ENCODE measurements at regions not wholly inside any gene's neighbourhood (a gene's known extent, or its start where the extent isn't known, plus 50 kb on each side); places are given as distances from the start of the nearest gene placed in this dataset.

- H2AFZ ChIP-seq (ENCODE audit: low read length, unreplicated experiment): no peak overlapping the region
- H3K79me2 ChIP-seq (ENCODE audit: control insufficient read depth, insufficient read depth, low read length, unreplicated experiment): no peaks in the 10 kb centered on the region
- H3K27me3 ChIP-seq (ENCODE audit: insufficient read depth, low read length): peaks cover 13% of the 10 kb centered on the region; the same call in 1 of the 2 replicates
- H3K4me1 ChIP-seq (ENCODE audit: control insufficient read depth, insufficient read depth, low read length, unreplicated experiment): no peaks in the 10 kb centered on the region
- H3K27ac ChIP-seq (ENCODE audit: low read depth, low read length): no peak overlapping the region
- H3K4me3 ChIP-seq (ENCODE audit: low read depth, low read length): no peak overlapping the region
- H3K36me3 ChIP-seq (ENCODE audit: insufficient read depth, low read length): no peaks in the 10 kb centered on the region
Measured at GRCh38 chr2:235155163-235155562, 203.3 kb downstream of the SH3BP4 start.

- peaks cover 5% of the 10 kb centered on the region; the same call in 1 of the 2 replicates for H3K27me3 ChIP-seq (ENCODE audit: insufficient read depth, low read length)
- no peaks in the 10 kb centered on the region for H3K79me2 ChIP-seq (ENCODE audit: control insufficient read depth, insufficient read depth, low read length, unreplicated experiment)
- no peak overlapping the region for H2AFZ ChIP-seq (ENCODE audit: low read length, unreplicated experiment)
- H3K36me3 ChIP-seq (ENCODE audit: insufficient read depth, low read length): no peaks in the 10 kb centered on the region
- H3K4me1 ChIP-seq (ENCODE audit: control insufficient read depth, insufficient read depth, low read length, unreplicated experiment): no peaks in the 10 kb centered on the region
- no peak overlapping the region for H3K27ac ChIP-seq (ENCODE audit: low read depth, low read length)
- no peak overlapping the region for H3K4me3 ChIP-seq (ENCODE audit: low read depth, low read length)
Measured at GRCh38 chr2:235156055-235156454, 204.2 kb downstream of the SH3BP4 start.

- no peak overlapping the region for H3K4me3 ChIP-seq (ENCODE audit: low read depth, low read length)
- no peaks in the 10 kb centered on the region for H3K4me1 ChIP-seq (ENCODE audit: control insufficient read depth, insufficient read depth, low read length, unreplicated experiment)
- no peak overlapping the region for H2AFZ ChIP-seq (ENCODE audit: low read length, unreplicated experiment)
- 0 out of 2 replicates have a peak, but pooled peaks cover 3% of the 10 kb centered on the region for H3K27me3 ChIP-seq (ENCODE audit: insufficient read depth, low read length)
- H3K27ac ChIP-seq (ENCODE audit: low read depth, low read length): no peak overlapping the region
- H3K79me2 ChIP-seq (ENCODE audit: control insufficient read depth, insufficient read depth, low read length, unreplicated experiment): no peaks in the 10 kb centered on the region
- H3K36me3 ChIP-seq (ENCODE audit: insufficient read depth, low read length): no peaks in the 10 kb centered on the region
Measured at GRCh38 chr2:235157746-235158482, 206.1 kb downstream of the SH3BP4 start.

GRCh38 chr2:235160281-235160810 lies 208.5 kb downstream of the SH3BP4 start:
- no peaks in the 10 kb centered on the region for H3K36me3 ChIP-seq (ENCODE audit: insufficient read depth, low read length)
- H3K27ac ChIP-seq (ENCODE audit: low read depth, low read length): no peak overlapping the region
- no peak overlapping the region for H3K4me3 ChIP-seq (ENCODE audit: low read depth, low read length)
- H3K4me1 ChIP-seq (ENCODE audit: control insufficient read depth, insufficient read depth, low read length, unreplicated experiment): no peaks in the 10 kb centered on the region
- no peaks in the 10 kb centered on the region for H3K27me3 ChIP-seq (ENCODE audit: insufficient read depth, low read length)
- H2AFZ ChIP-seq (ENCODE audit: low read length, unreplicated experiment): no peak overlapping the region
- no peaks in the 10 kb centered on the region for H3K79me2 ChIP-seq (ENCODE audit: control insufficient read depth, insufficient read depth, low read length, unreplicated experiment)

GRCh38 chr2:235161565-235161964 lies 209.7 kb downstream of the SH3BP4 start:
- Histone ChIP-seq H3K79me2 (ENCODE audit: control insufficient read depth, insufficient read depth, low read length, unreplicated experiment) (no peaks in the 10 kb centered on the region), H3K4me3 (ENCODE audit: low read depth, low read length) (no peak overlapping the region), H3K36me3 (ENCODE audit: insufficient read depth, low read length) (no peaks in the 10 kb centered on the region), H2AFZ (ENCODE audit: low read length, unreplicated experiment) (no peak overlapping the region), H3K4me1 (ENCODE audit: control insufficient read depth, insufficient read depth, low read length, unreplicated experiment) (no peaks in the 10 kb centered on the region), H3K27ac (ENCODE audit: low read depth, low read length) (no peak overlapping the region), H3K27me3 (ENCODE audit: insufficient read depth, low read length) (no peaks in the 10 kb centered on the region)

- H3K4me1 ChIP-seq (ENCODE audit: control insufficient read depth, insufficient read depth, low read length, unreplicated experiment): no peaks in the 10 kb centered on the region
- no peaks in the 10 kb centered on the region for H3K27me3 ChIP-seq (ENCODE audit: insufficient read depth, low read length)
- no peak overlapping the region for H3K4me3 ChIP-seq (ENCODE audit: low read depth, low read length)
- no peak overlapping the region for H3K27ac ChIP-seq (ENCODE audit: low read depth, low read length)
- H2AFZ ChIP-seq (ENCODE audit: low read length, unreplicated experiment): no peak overlapping the region
- no peaks in the 10 kb centered on the region for H3K79me2 ChIP-seq (ENCODE audit: control insufficient read depth, insufficient read depth, low read length, unreplicated experiment)
- H3K36me3 ChIP-seq (ENCODE audit: insufficient read depth, low read length): no peaks in the 10 kb centered on the region
Measured at GRCh38 chr2:235162082-235162836, 210.4 kb downstream of the SH3BP4 start.

GRCh38 chr2:235162837-235163197 lies 211.0 kb downstream of the SH3BP4 start:
- no peaks in the 10 kb centered on the region for H3K27me3 ChIP-seq (ENCODE audit: insufficient read depth, low read length)
- no peaks in the 10 kb centered on the region for H3K79me2 ChIP-seq (ENCODE audit: control insufficient read depth, insufficient read depth, low read length, unreplicated experiment)

GRCh38 chr2:235165136-235165535 lies 213.3 kb downstream of the SH3BP4 start:
- Histone ChIP-seq H2AFZ (ENCODE audit: low read length, unreplicated experiment) (no peak overlapping the region), H3K4me1 (ENCODE audit: control insufficient read depth, insufficient read depth, low read length, unreplicated experiment) (peaks cover 11% of the 10 kb centered on the region)

More at GRCh38 chr2:235162837-235163197, 211.0 kb downstream of the SH3BP4 start:
- no peak overlapping the region for H2AFZ ChIP-seq (ENCODE audit: low read length, unreplicated experiment)
- no peaks in the 10 kb centered on the region for H3K36me3 ChIP-seq (ENCODE audit: insufficient read depth, low read length)
- H3K4me1 ChIP-seq (ENCODE audit: control insufficient read depth, insufficient read depth, low read length, unreplicated experiment): no peaks in the 10 kb centered on the region
- H3K4me3 ChIP-seq (ENCODE audit: low read depth, low read length): no peak overlapping the region
- no peak overlapping the region for H3K27ac ChIP-seq (ENCODE audit: low read depth, low read length)

GRCh38 chr2:235165631-235166030 lies 213.8 kb downstream of the SH3BP4 start:
- Histone ChIP-seq H3K79me2 (ENCODE audit: control insufficient read depth, insufficient read depth, low read length, unreplicated experiment) (no peaks in the 10 kb centered on the region), H3K27ac (ENCODE audit: low read depth, low read length) (no peak overlapping the region), H3K36me3 (ENCODE audit: insufficient read depth, low read length) (no peaks in the 10 kb centered on the region), H3K4me3 (ENCODE audit: low read depth, low read length) (no peak overlapping the region), H3K4me1 (ENCODE audit: control insufficient read depth, insufficient read depth, low read length, unreplicated experiment) (peaks cover 16% of the 10 kb centered on the region), H3K27me3 (ENCODE audit: insufficient read depth, low read length) (no peaks in the 10 kb centered on the region), H2AFZ (ENCODE audit: low read length, unreplicated experiment) (no peak overlapping the region)

More at GRCh38 chr2:235165136-235165535, 213.3 kb downstream of the SH3BP4 start:
- Histone ChIP-seq H3K27me3 (ENCODE audit: insufficient read depth, low read length) (no peaks in the 10 kb centered on the region), H3K36me3 (ENCODE audit: insufficient read depth, low read length) (no peaks in the 10 kb centered on the region), H3K4me3 (ENCODE audit: low read depth, low read length) (no peak overlapping the region), H3K27ac (ENCODE audit: low read depth, low read length) (no peak overlapping the region), H3K79me2 (ENCODE audit: control insufficient read depth, insufficient read depth, low read length, unreplicated experiment) (no peaks in the 10 kb centered on the region)

- no peak overlapping the region for H3K4me3 ChIP-seq (ENCODE audit: low read depth, low read length)
- H2AFZ ChIP-seq (ENCODE audit: low read length, unreplicated experiment): no peak overlapping the region
- H3K4me1 ChIP-seq (ENCODE audit: control insufficient read depth, insufficient read depth, low read length, unreplicated experiment): peaks cover 35% of the 10 kb centered on the region
- H3K79me2 ChIP-seq (ENCODE audit: control insufficient read depth, insufficient read depth, low read length, unreplicated experiment): no peaks in the 10 kb centered on the region
- no peaks in the 10 kb centered on the region for H3K36me3 ChIP-seq (ENCODE audit: insufficient read depth, low read length)
- H3K27me3 ChIP-seq (ENCODE audit: insufficient read depth, low read length): no peaks in the 10 kb centered on the region
- no peak overlapping the region for H3K27ac ChIP-seq (ENCODE audit: low read depth, low read length)
Measured at GRCh38 chr2:235168174-235168979, 216.6 kb downstream of the SH3BP4 start.

Data from ACC112 (cell line).